SK-N-SH (cell line): ENCODE measurements at regions not wholly inside any gene's neighbourhood (a gene's known extent, or its start where the extent isn't known, plus 50 kb on each side); places are given as distances from the start of the nearest gene placed in this dataset.

ENCODE experiments used
- EP300 ChIP-seq, 2 experiments: IDR thresholded peaks; 2 replicates each; pipeline versions ENCODE4 v1.4.0 to v1.6.1; 2012; ENCODE audit warnings: borderline replicate concordance in 1 of 2, low read depth in 1 of 2, low read length in 1 of 2
- EZH2phosphoT487 ChIP-seq: fragments of 200-600 bp; sonication (generic); IDR thresholded peaks from 2 replicates; pipeline ENCODE4 v1.6.1; 2017; ENCODE audit warnings: low read depth, mixed run types, mild to moderate bottlenecking, antibody characterized with exemption, moderate library complexity, borderline replicate concordance
- FOXJ3 ChIP-seq: sonication (generic); formaldehyde crosslinking; IDR thresholded peaks from 2 replicates; pipeline ENCODE4 v1.5.1; 2020; ENCODE audit warnings: mild to moderate bottlenecking, missing genetic modification reagents
- MEF2A ChIP-seq: IDR thresholded peaks from 2 replicates; pipeline ENCODE4 v1.4.0; 2012; ENCODE audit warnings: low read depth, borderline replicate concordance
- POLR2AphosphoS5 ChIP-seq: IDR thresholded peaks from 2 replicates; pipeline ENCODE4 v1.6.1; 2012; ENCODE audit warnings: low read depth, low read length
- SIN3A ChIP-seq: IDR thresholded peaks from 2 replicates; pipeline ENCODE4 v1.6.1; 2012; ENCODE audit warnings: low read depth, mild to moderate bottlenecking, low read length, moderate library complexity, borderline replicate concordance
- TEAD4 ChIP-seq: IDR thresholded peaks from 2 replicates; pipeline ENCODE4 v1.4.0; 2012; ENCODE audit warnings: mild to moderate bottlenecking, borderline replicate concordance; ENCODE audit not compliant: insufficient read depth
- TF ChIP-seq, protein P1 (sequence below): fragments of 200-600 bp; sonication (generic); IDR thresholded peaks from 2 replicates; pipeline ENCODE4 v1.6.1; 2017; ENCODE audit warnings: antibody characterized with exemption, mild to moderate bottlenecking, moderate library complexity
- TF ChIP-seq, protein P2 (sequence below): IDR thresholded peaks from 2 replicates; pipeline ENCODE4 v1.4.0; 2012; ENCODE audit warnings: low read depth, borderline replicate concordance
- TF ChIP-seq, protein P3 (sequence below): fragments of 150-350 bp; IDR thresholded peaks from 2 replicates; pipeline ENCODE4 v1.6.1; 2017; ENCODE audit warnings: antibody characterized with exemption, low read length, low read depth, borderline replicate concordance
- TF ChIP-seq, protein P4 (sequence below): IDR thresholded peaks from 2 replicates; pipeline ENCODE4 v1.4.0; 2012; ENCODE audit warnings: low read depth

DNA sequence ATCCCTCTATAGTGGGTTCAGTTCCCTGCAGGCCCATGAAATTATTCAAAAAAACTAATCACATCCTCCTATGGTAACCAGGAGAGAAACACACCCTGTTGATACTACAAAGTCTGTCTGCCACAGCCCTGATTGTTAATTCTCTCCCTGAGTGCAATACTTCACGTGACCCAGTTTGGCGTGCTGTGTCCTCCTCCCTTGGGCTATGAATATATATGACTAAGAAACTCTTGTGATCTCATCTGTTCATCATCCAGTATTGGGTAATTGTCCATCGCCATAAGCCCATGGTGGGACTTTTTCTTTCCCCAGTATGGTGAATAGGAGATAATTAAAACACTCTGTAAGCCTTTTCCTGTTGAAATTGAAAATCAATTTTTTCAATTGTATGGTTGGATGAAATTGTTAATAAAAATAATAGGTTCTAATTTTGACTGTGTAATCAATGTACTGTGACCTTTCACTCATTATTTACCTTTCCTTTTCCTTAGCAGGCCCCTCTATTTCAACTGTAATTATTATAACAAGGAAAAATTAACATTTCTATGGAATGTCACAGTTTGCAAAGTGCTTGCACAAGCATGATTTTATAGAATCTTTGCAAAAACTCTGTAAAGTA, 1822.6 kb downstream of the SUCLG1 start:
- no peak for TF ChIP-seq EP300 (IDR thresholded peaks at IDR 0.05; ENCODE audit: borderline replicate concordance in 1 of 2, low read depth in 1 of 2, low read length in 1 of 2)
- TF ChIP-seq POLR2AphosphoS5, result no peak
- TF ChIP-seq, protein P1, sequence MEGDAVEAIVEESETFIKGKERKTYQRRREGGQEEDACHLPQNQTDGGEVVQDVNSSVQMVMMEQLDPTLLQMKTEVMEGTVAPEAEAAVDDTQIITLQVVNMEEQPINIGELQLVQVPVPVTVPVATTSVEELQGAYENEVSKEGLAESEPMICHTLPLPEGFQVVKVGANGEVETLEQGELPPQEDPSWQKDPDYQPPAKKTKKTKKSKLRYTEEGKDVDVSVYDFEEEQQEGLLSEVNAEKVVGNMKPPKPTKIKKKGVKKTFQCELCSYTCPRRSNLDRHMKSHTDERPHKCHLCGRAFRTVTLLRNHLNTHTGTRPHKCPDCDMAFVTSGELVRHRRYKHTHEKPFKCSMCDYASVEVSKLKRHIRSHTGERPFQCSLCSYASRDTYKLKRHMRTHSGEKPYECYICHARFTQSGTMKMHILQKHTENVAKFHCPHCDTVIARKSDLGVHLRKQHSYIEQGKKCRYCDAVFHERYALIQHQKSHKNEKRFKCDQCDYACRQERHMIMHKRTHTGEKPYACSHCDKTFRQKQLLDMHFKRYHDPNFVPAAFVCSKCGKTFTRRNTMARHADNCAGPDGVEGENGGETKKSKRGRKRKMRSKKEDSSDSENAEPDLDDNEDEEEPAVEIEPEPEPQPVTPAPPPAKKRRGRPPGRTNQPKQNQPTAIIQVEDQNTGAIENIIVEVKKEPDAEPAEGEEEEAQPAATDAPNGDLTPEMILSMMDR, result no peak
- TF ChIP-seq, protein P2, sequence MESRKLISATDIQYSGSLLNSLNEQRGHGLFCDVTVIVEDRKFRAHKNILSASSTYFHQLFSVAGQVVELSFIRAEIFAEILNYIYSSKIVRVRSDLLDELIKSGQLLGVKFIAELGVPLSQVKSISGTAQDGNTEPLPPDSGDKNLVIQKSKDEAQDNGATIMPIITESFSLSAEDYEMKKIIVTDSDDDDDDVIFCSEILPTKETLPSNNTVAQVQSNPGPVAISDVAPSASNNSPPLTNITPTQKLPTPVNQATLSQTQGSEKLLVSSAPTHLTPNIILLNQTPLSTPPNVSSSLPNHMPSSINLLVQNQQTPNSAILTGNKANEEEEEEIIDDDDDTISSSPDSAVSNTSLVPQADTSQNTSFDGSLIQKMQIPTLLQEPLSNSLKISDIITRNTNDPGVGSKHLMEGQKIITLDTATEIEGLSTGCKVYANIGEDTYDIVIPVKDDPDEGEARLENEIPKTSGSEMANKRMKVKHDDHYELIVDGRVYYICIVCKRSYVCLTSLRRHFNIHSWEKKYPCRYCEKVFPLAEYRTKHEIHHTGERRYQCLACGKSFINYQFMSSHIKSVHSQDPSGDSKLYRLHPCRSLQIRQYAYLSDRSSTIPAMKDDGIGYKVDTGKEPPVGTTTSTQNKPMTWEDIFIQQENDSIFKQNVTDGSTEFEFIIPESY, result no peak
- TF ChIP-seq, protein P3, sequence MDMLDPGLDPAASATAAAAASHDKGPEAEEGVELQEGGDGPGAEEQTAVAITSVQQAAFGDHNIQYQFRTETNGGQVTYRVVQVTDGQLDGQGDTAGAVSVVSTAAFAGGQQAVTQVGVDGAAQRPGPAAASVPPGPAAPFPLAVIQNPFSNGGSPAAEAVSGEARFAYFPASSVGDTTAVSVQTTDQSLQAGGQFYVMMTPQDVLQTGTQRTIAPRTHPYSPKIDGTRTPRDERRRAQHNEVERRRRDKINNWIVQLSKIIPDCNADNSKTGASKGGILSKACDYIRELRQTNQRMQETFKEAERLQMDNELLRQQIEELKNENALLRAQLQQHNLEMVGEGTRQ, result no peak
- TF ChIP-seq, protein P4, sequence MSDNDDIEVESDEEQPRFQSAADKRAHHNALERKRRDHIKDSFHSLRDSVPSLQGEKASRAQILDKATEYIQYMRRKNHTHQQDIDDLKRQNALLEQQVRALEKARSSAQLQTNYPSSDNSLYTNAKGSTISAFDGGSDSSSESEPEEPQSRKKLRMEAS, result no peak
- TF ChIP-seq MEF2A, result no peak
- no peak for TF ChIP-seq SIN3A
- no peak for TF ChIP-seq TEAD4
- no peak for TF ChIP-seq EZH2phosphoT487
- no peak for TF ChIP-seq FOXJ3 (CRISPR knock-in tag)
